ENCODE measurements at regions not wholly inside any gene's neighbourhood (a gene's known extent, or its start where the extent isn't known, plus 50 kb on each side); places are given as distances from the start of the nearest gene placed in this dataset.

DNA sequence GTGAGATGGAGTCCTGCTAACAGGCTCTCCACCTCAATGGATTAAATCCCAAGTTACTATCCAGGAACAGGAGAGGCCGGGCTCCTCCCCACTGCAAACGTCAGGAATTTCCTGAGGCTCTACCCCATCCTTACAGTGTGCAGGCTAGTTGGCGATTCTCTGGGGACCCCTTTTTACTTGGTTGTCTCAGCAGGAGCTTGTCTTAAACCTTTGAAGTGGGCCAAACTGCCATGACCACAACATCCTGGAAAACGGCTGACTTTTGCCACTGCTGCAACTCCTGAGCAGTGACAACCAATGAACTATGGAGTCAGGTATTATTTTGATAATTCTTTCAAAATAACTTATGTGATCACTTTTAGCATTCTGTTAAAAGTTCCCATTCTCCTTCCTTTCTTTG, 440.9 kb upstream of the CCDC54 start:
- TF ChIP-seq GABPA (IDR thresholded peaks at IDR 0.05; ENCODE audit: low read depth) (no peak), POLR2AphosphoS5 (IDR thresholded peaks at IDR 0.05; ENCODE audit: low read depth) (no peak), SPI1 (IDR thresholded peaks at IDR 0.05; ENCODE audit: borderline replicate concordance, low read depth) (no peak)
- TF ChIP-seq, protein P1, sequence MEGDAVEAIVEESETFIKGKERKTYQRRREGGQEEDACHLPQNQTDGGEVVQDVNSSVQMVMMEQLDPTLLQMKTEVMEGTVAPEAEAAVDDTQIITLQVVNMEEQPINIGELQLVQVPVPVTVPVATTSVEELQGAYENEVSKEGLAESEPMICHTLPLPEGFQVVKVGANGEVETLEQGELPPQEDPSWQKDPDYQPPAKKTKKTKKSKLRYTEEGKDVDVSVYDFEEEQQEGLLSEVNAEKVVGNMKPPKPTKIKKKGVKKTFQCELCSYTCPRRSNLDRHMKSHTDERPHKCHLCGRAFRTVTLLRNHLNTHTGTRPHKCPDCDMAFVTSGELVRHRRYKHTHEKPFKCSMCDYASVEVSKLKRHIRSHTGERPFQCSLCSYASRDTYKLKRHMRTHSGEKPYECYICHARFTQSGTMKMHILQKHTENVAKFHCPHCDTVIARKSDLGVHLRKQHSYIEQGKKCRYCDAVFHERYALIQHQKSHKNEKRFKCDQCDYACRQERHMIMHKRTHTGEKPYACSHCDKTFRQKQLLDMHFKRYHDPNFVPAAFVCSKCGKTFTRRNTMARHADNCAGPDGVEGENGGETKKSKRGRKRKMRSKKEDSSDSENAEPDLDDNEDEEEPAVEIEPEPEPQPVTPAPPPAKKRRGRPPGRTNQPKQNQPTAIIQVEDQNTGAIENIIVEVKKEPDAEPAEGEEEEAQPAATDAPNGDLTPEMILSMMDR (IDR thresholded peaks at IDR 0.05; ENCODE audit: insufficient read depth, low read length) = no peak
- TF ChIP-seq, protein P2, sequence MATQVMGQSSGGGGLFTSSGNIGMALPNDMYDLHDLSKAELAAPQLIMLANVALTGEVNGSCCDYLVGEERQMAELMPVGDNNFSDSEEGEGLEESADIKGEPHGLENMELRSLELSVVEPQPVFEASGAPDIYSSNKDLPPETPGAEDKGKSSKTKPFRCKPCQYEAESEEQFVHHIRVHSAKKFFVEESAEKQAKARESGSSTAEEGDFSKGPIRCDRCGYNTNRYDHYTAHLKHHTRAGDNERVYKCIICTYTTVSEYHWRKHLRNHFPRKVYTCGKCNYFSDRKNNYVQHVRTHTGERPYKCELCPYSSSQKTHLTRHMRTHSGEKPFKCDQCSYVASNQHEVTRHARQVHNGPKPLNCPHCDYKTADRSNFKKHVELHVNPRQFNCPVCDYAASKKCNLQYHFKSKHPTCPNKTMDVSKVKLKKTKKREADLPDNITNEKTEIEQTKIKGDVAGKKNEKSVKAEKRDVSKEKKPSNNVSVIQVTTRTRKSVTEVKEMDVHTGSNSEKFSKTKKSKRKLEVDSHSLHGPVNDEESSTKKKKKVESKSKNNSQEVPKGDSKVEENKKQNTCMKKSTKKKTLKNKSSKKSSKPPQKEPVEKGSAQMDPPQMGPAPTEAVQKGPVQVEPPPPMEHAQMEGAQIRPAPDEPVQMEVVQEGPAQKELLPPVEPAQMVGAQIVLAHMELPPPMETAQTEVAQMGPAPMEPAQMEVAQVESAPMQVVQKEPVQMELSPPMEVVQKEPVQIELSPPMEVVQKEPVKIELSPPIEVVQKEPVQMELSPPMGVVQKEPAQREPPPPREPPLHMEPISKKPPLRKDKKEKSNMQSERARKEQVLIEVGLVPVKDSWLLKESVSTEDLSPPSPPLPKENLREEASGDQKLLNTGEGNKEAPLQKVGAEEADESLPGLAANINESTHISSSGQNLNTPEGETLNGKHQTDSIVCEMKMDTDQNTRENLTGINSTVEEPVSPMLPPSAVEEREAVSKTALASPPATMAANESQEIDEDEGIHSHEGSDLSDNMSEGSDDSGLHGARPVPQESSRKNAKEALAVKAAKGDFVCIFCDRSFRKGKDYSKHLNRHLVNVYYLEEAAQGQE (IDR thresholded peaks at IDR 0.05; ENCODE audit: insufficient replicate concordance, low read depth) = no peak
- no peaks in the 10 kb centered on the region for H3K27me3 ChIP-seq (ENCODE audit: insufficient read depth, poor library complexity, severe bottlenecking)
- H3K4me3 ChIP-seq (replicated peaks; ENCODE audit: insufficient read depth, low read length) = no peak overlapping the region
- no peak overlapping the region for H3K27ac ChIP-seq (replicated peaks)
- DNase-seq (ENCODE audit: low read depth in 1 of 2, low spot score in 1 of 2) = no peak

DNA sequence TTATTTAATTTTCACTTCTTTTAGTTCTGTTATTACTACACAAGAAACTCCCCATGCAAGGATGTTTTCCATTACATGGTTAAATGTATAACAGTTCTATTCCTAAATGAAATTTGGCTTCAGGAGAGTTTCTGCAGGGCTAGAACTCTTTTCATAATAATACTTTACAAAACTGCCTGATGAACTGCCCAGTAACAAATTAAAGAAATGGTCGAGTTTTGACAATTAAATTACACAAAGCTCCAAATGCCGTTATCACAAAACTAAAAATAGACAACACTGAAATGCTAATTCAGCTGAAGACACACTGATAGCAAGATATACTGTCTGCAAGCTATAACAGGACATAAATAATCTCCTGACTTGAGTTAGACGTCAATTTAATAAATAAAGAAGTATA, 435.2 kb upstream of the CCDC54 start:
- TF ChIP-seq, protein P1 (IDR thresholded peaks at IDR 0.05; ENCODE audit: insufficient read depth, low read length) = no peak
- TF ChIP-seq SPI1 (IDR thresholded peaks at IDR 0.05; ENCODE audit: borderline replicate concordance, low read depth) (no peak), GABPA (IDR thresholded peaks at IDR 0.05; ENCODE audit: low read depth) (no peak), POLR2AphosphoS5 (IDR thresholded peaks at IDR 0.05; ENCODE audit: low read depth) (no peak)
- TF ChIP-seq, protein P2 (IDR thresholded peaks at IDR 0.05; ENCODE audit: insufficient replicate concordance, low read depth) = no peak
- Histone ChIP-seq H3K4me3 (replicated peaks; ENCODE audit: insufficient read depth, low read length) (no peak overlapping the region), H3K27ac (replicated peaks) (no peak overlapping the region), H3K27me3 (ENCODE audit: insufficient read depth, poor library complexity, severe bottlenecking) (no peaks in the 10 kb centered on the region)
- no peak for DNase-seq (ENCODE audit: low read depth in 1 of 2, low spot score in 1 of 2)

DNA sequence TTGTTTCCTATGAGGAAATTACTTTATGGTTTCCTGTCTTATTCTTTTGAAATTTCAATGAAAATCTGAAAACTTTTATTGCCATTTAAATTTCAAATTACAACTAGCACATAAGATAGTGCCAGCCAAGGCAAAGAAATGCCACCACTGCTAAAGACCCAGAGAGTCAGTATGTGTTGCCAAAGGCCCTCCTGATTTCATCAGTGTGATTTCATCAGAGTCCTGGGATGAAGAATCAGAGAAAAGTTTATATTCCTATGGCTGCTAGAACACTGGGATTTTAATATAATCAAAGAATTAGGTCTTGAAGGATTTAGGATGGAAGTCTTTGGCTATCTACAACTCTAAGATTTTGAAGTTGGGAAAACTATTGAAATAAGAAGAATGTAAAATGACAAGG, 434.2 kb upstream of the CCDC54 start:
- no peak overlapping the region for H3K27ac ChIP-seq (replicated peaks)
- no peak for DNase-seq (ENCODE audit: low read depth in 1 of 2, low spot score in 1 of 2)

More for the DNA sequence above, 434.2 kb upstream of the CCDC54 start:
- Histone ChIP-seq H3K27me3 (ENCODE audit: insufficient read depth, poor library complexity, severe bottlenecking) (no peaks in the 10 kb centered on the region), H3K4me3 (replicated peaks; ENCODE audit: insufficient read depth, low read length) (no peak overlapping the region)
- TF ChIP-seq, protein P1 (IDR thresholded peaks at IDR 0.05; ENCODE audit: insufficient read depth, low read length) = no peak
- TF ChIP-seq POLR2AphosphoS5 (IDR thresholded peaks at IDR 0.05; ENCODE audit: low read depth) (no peak), SPI1 (IDR thresholded peaks at IDR 0.05; ENCODE audit: borderline replicate concordance, low read depth) (no peak), GABPA (IDR thresholded peaks at IDR 0.05; ENCODE audit: low read depth) (no peak)
- TF ChIP-seq, protein P2 (IDR thresholded peaks at IDR 0.05; ENCODE audit: insufficient replicate concordance, low read depth) = no peak

Data from HL-60 (cell line).